ENCODE measurements at regions not wholly inside any gene's neighbourhood (a gene's known extent, or its start where the extent isn't known, plus 50 kb on each side); places are given as distances from the start of the nearest gene placed in this dataset.

GRCh38 chr1:208640295-208640694 is 396.1 kb upstream of the PLXNA2 start:
- Mint-ChIP-seq H3K27me3 (peaks cover 9% of the 10 kb centered on the region), H3K4me1 (ENCODE audit: low read depth) (no peaks in the 10 kb centered on the region), H3K27ac (no peak overlapping the region), H3K4me3 (ENCODE audit: low read depth) (no peak overlapping the region), H3K9me3 (ENCODE audit: low read depth) (no peaks in the 10 kb centered on the region), H3K36me3 (ENCODE audit: insufficient read depth) (no peaks in the 10 kb centered on the region)
- no peak for TF ChIP-seq CTCF (IDR thresholded peaks at IDR 0.05; ENCODE audit: unreplicated experiment)
- DNase-seq (ENCODE audit: low spot score, unreplicated experiment) = no peak

- Mint-ChIP-seq H3K36me3 (ENCODE audit: insufficient read depth) (no peaks in the 10 kb centered on the region), H3K27ac (no peak overlapping the region), H3K27me3 (peaks cover 9% of the 10 kb centered on the region), H3K4me3 (ENCODE audit: low read depth) (no peak overlapping the region), H3K4me1 (ENCODE audit: low read depth) (no peaks in the 10 kb centered on the region), H3K9me3 (ENCODE audit: low read depth) (no peaks in the 10 kb centered on the region)
- no peak for DNase-seq (ENCODE audit: low spot score, unreplicated experiment)
- no peak for TF ChIP-seq CTCF (IDR thresholded peaks at IDR 0.05; ENCODE audit: unreplicated experiment)
These were observed 397.5 kb upstream of the PLXNA2 start for GRCh38 chr1:208641579-208642280.

GRCh38 chr1:208643005-208643597 is 398.9 kb upstream of the PLXNA2 start:
- Mint-ChIP-seq H3K36me3 (ENCODE audit: insufficient read depth) (no peaks in the 10 kb centered on the region), H3K9me3 (ENCODE audit: low read depth) (no peaks in the 10 kb centered on the region), H3K4me1 (ENCODE audit: low read depth) (no peaks in the 10 kb centered on the region), H3K27ac (no peak overlapping the region), H3K4me3 (ENCODE audit: low read depth) (no peak overlapping the region), H3K27me3 (peaks cover 10% of the 10 kb centered on the region)
- no peak for TF ChIP-seq CTCF (IDR thresholded peaks at IDR 0.05; ENCODE audit: unreplicated experiment)
- DNase-seq (ENCODE audit: low spot score, unreplicated experiment) = no peak

GRCh38 chr1:208644401-208645160 is 400.4 kb upstream of the PLXNA2 start:
- DNase-seq (ENCODE audit: low spot score, unreplicated experiment) = no peak
- Mint-ChIP-seq H3K36me3 (ENCODE audit: insufficient read depth) (no peaks in the 10 kb centered on the region), H3K27ac (no peak overlapping the region), H3K27me3 (peaks cover 8% of the 10 kb centered on the region), H3K4me3 (ENCODE audit: low read depth) (no peak overlapping the region), H3K4me1 (ENCODE audit: low read depth) (no peaks in the 10 kb centered on the region), H3K9me3 (ENCODE audit: low read depth) (no peaks in the 10 kb centered on the region)
- TF ChIP-seq CTCF (IDR thresholded peaks at IDR 0.05; ENCODE audit: unreplicated experiment) = no peak

- Mint-ChIP-seq H3K27ac (no peak overlapping the region), H3K4me1 (ENCODE audit: low read depth) (no peaks in the 10 kb centered on the region), H3K36me3 (ENCODE audit: insufficient read depth) (no peaks in the 10 kb centered on the region), H3K27me3 (peaks cover 8% of the 10 kb centered on the region), H3K9me3 (ENCODE audit: low read depth) (no peaks in the 10 kb centered on the region), H3K4me3 (ENCODE audit: low read depth) (no peak overlapping the region)
- DNase-seq (ENCODE audit: low spot score, unreplicated experiment) = no peak
- TF ChIP-seq CTCF (IDR thresholded peaks at IDR 0.05; ENCODE audit: unreplicated experiment) = no peak
These were observed 402.2 kb upstream of the PLXNA2 start for GRCh38 chr1:208646431-208646830.
